Lung (tissue), 11 donors: ENCODE measurements at regions not wholly inside any gene's neighbourhood (a gene's known extent, or its start where the extent isn't known, plus 50 kb on each side); places are given as distances from the start of the nearest gene placed in this dataset.

Experiments
- ATAC-seq: fragments of 200-7000 bp; cut with Tn5 transposase; one replicate; pipeline ENCODE4 v1.9.1; 2020; ENCODE audit warnings: moderate number of reproducible peaks; ENCODE audit not compliant: insufficient read depth, low FRiP score
- DNase-seq, 3 donors: peaks; one replicate each; pipeline ENCODE4 v3.0.0-alpha.2; 2013 to 2017
- H3K27ac ChIP-seq, 2 donors: one replicate each; pipeline ENCODE4 v1.5.1; 2013; ENCODE audit warnings: mild to moderate bottlenecking in 2 of 2, moderate library complexity in 2 of 2, control low read depth in 1 of 2, inconsistent platforms in 1 of 2, low read depth in 1 of 2, low read length in 1 of 2
- H3K27me3 ChIP-seq, 3 donors: one replicate each; pipeline ENCODE4 v1.5.1; 2013; ENCODE audit warnings: low read length in 2 of 3; ENCODE audit not compliant: control insufficient read depth in 3 of 3, insufficient read depth in 3 of 3
- H3K36me3 ChIP-seq, 4 donors: one replicate each; pipeline ENCODE4 v1.5.1; 2013; ENCODE audit warnings: low read length in 4 of 4, mild to moderate bottlenecking in 1 of 4, moderate library complexity in 1 of 4; ENCODE audit not compliant: control insufficient read depth in 4 of 4, insufficient read depth in 4 of 4
- H3K4me1 ChIP-seq, 5 donors: one replicate each; pipeline ENCODE4 v1.5.1; 2013; ENCODE audit warnings: low read length in 5 of 5, mild to moderate bottlenecking in 2 of 5, moderate library complexity in 1 of 5; ENCODE audit not compliant: control insufficient read depth in 5 of 5, insufficient read depth in 5 of 5
- H3K4me3 ChIP-seq: one replicate; pipeline ENCODE4 v1.5.1; 2013; ENCODE audit warnings: mild to moderate bottlenecking, control low read depth, moderate library complexity
- H3K9ac ChIP-seq, 2 donors: one replicate each; pipeline ENCODE4 v1.5.1; 2013; ENCODE audit warnings: low read length in 2 of 2, control low read depth in 1 of 2; ENCODE audit not compliant: insufficient read depth in 1 of 2
- H3K9me3 ChIP-seq, 4 donors: one replicate each; pipeline ENCODE4 v1.5.1; 2013; ENCODE audit warnings: low read length in 3 of 4, mild to moderate bottlenecking in 1 of 4, moderate library complexity in 1 of 4; ENCODE audit not compliant: control insufficient read depth in 4 of 4, insufficient read depth in 3 of 4
- CTCF ChIP-seq: IDR thresholded peaks from 2 replicates; pipeline ENCODE4 v1.5.1; 2012; ENCODE audit warnings: mild to moderate bottlenecking; ENCODE audit errors: control extremely low read depth, extremely low read depth
- WGBS, 2 donors: extraction: QIAGEN DNeasy Blood & Tissue Kit; methylation state at CpG; one replicate each; pipeline ENCODE4 v1.1.7; 2013; 5-methylcytosine and 5-hydroxymethylcytosine counted together
- donor health status: control.
- donor health status: control.
- donor health status: Bipolar disorder and iron deficiency.
- donor health status: healthy.
- donor health status: DM: yes; HTN: yes; CAD: no.

- no peak overlapping the region for H3K27ac ChIP-seq
- peaks cover 0 to 9% (median 5%) of the 10 kb centered on the region in 5 donors for H3K4me1 ChIP-seq
- no peaks in the 10 kb centered on the region for H3K36me3 ChIP-seq
- no peak for TF ChIP-seq CTCF
- ATAC-seq (no peak), DNase-seq (no peak)
- peaks cover 0 to 4% (median 0%) of the 10 kb centered on the region in 4 donors for H3K9me3 ChIP-seq
- H3K9ac ChIP-seq = no peak overlapping the region
- no peak overlapping the region for H3K4me3 ChIP-seq
- H3K27me3 ChIP-seq = no peaks in the 10 kb centered on the region
These were observed 463.0 kb downstream of the FBXO15 start for GRCh38 chr18:73684647-73685046.

GRCh38 chr18:73683409-73684238, 464.0 kb downstream of the FBXO15 start:
- no peaks in the 10 kb centered on the region for H3K36me3 ChIP-seq
- H3K9ac ChIP-seq = no peak overlapping the region
- WGBS, 2 donors = 93 to 97% methylated on average over 6 of the region's 6 CpGs
- peaks cover 0 to 2% (median 0%) of the 10 kb centered on the region in 5 donors for H3K4me1 ChIP-seq
- no peak for TF ChIP-seq CTCF
- H3K9me3 ChIP-seq = peaks cover 0 to 2% (median 0%) of the 10 kb centered on the region in 4 donors
- no peak for ATAC-seq
- DNase-seq = no peak
- no peaks in the 10 kb centered on the region for H3K27me3 ChIP-seq
- H3K4me3 ChIP-seq = no peak overlapping the region
- H3K27ac ChIP-seq = no peak overlapping the region

DNA sequence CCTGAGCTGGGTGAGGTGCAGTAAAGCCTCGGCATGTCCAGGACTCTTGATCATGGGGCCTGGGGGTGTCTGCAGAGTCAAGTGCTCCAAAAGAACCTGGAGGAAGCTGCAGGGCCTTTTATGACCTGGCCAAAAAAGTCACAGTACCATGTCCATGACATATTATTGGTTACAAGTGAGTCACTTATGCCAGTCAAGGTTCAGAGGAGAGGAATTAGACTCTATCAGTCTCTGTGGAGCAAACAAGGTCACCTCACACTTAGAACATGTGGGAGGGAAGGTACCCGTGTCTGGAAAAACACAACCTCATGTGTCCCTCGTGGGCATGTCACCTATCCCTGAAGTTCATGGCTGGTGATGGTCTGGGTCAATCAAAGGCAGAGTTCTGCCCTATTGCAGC, 465.7 kb downstream of the FBXO15 start:
- Histone ChIP-seq H3K27me3 (no peaks in the 10 kb centered on the region), H3K4me1 (no peaks in the 10 kb centered on the region), H3K36me3 (no peaks in the 10 kb centered on the region), H3K27ac (no peak overlapping the region), H3K4me3 (no peak overlapping the region), H3K9ac (no peak overlapping the region), H3K9me3 (peaks cover 0 to 2% (median 0%) of the 10 kb centered on the region in 4 donors)
- no peak for TF ChIP-seq CTCF
- no peak for ATAC-seq
- WGBS, 2 donors = 77 to 95% methylated on average over 3 of the region's 3 CpGs
- no peak for DNase-seq
